CD4-positive, alpha-beta T cell (primary cell): ENCODE measurements at regions not wholly inside any gene's neighbourhood (a gene's known extent, or its start where the extent isn't known, plus 50 kb on each side); places are given as distances from the start of the nearest gene placed in this dataset.

Experiments used
- ATAC-seq: fragments of 200-7000 bp; cut with Tn5 transposase; one replicate; pipeline ENCODE4 v1.10.0; 2022; ENCODE audit warnings: mild to moderate bottlenecking; ENCODE audit not compliant: poor library complexity
- CTCF ChIA-PET: fragments of 350-600 bp; sonication (Branson Sonifier 250); formaldehyde crosslinking; loops from one replicate; lab custom pipeline; 2021; ENCODE audit warnings: antibody characterized with exemption, inconsistent platforms; lab: Charles Lee
- POLR2A ChIA-PET: fragments of 350-600 bp; sonication (Branson Sonifier 250); formaldehyde crosslinking; loops from one replicate; lab custom pipeline; 2021; ENCODE audit warnings: antibody characterized with exemption, inconsistent platforms; lab: Charles Lee
- DNase-seq, 14 experiments: peaks; one replicate each; pipeline ENCODE4 v3.0.0-alpha.2; 2013 to 2020; ENCODE audit warnings: mixed read lengths in 2 of 14
- H3K27ac ChIP-seq, 2 donors: one replicate each; pipeline versions ENCODE4 v1.5.1 to v1.7.0; 2013; ENCODE audit warnings: low read length in 2 of 2, low read depth in 1 of 2, mild to moderate bottlenecking in 1 of 2
- H3K27me3 ChIP-seq, 2 experiments: 1 replicate in 1 of 2; 2 replicates in 1 of 2; pipeline versions ENCODE4 v1.6.1 to v1.7.0; 2013; ENCODE audit warnings: low read length in 2 of 2, control low read depth in 1 of 2, mild to moderate bottlenecking in 1 of 2, moderate library complexity in 1 of 2; ENCODE audit not compliant: insufficient read depth in 2 of 2, control insufficient read depth in 1 of 2
- H3K36me3 ChIP-seq: one replicate; pipeline ENCODE4 v1.6.1; 2013; ENCODE audit warnings: low read length, control low read depth; ENCODE audit not compliant: insufficient read depth
- H3K4me1 ChIP-seq: one replicate; pipeline ENCODE4 v1.6.1; 2013; ENCODE audit warnings: low read length, control low read depth; ENCODE audit not compliant: insufficient read depth
- H3K4me3 ChIP-seq: one replicate; pipeline ENCODE4 v1.5.1; 2013; ENCODE audit warnings: mild to moderate bottlenecking, low read length, moderate library complexity
- H3K9me3 ChIP-seq, 2 experiments: 1 replicate in 1 of 2; 2 replicates in 1 of 2; pipeline versions ENCODE4 v1.6.1 to v1.7.0; 2013; ENCODE audit warnings: low read length in 2 of 2, mild to moderate bottlenecking in 2 of 2, control low read depth in 1 of 2, moderate library complexity in 1 of 2; ENCODE audit not compliant: control insufficient read depth in 1 of 2, insufficient read depth in 1 of 2
- H3K27ac Mint-ChIP-seq: one replicate; pipeline ENCODE4 v1.8.0; 2020; ENCODE audit warnings: mixed read lengths
- H3K27me3 Mint-ChIP-seq: one replicate; pipeline ENCODE4 v1.8.0; 2021; ENCODE audit warnings: mixed read lengths
- H3K36me3 Mint-ChIP-seq: one replicate; pipeline ENCODE4 v1.8.0; 2021; ENCODE audit warnings: low read depth, mixed read lengths
- H3K4me1 Mint-ChIP-seq: one replicate; pipeline ENCODE4 v1.8.0; 2021; ENCODE audit warnings: low read depth, mixed read lengths
- H3K4me3 Mint-ChIP-seq: one replicate; pipeline ENCODE4 v1.8.0; 2020; ENCODE audit warnings: mild to moderate bottlenecking, mixed read lengths
- H3K9me3 Mint-ChIP-seq: one replicate; pipeline ENCODE4 v1.8.0; 2020; ENCODE audit warnings: mixed read lengths
- intact Hi-C, 2 experiments: fragments of 100-400 bp; cut with DNase I in 1 of 2; cut with micrococcal nuclease in 1 of 2; formaldehyde crosslinking; loops; one replicate each; pipeline versions ENCODE4 v1.15.1 to v1.9.0; 2023 to 2025; cut with DNase I, micrococcal nuclease
- TF ChIP-seq, protein P1 (sequence below): fragments of 200-600 bp; IDR thresholded peaks from one replicate; pipeline ENCODE4 v1.8.0; 2022; ENCODE audit warnings: antibody characterized with exemption, mild to moderate bottlenecking

DNA sequence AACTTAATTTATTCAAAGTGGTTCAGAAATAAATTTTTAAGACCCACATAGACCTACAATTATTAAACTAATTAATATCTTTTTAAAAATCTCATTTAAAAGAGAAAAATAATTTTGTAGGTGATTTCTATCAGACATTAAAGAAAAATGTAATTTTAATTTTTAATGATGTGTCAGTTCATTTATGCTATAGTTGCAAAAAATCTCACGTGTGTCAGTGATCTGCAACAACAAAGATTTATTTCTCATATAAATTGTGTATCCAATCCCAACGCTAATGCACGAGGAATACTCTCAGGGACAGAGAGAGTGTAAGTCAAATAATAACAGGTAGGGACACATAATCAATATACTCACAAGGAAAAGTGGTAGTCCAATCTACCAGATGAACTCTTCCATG, 456.6 kb upstream of the CCDC54 start:
- Histone ChIP-seq H3K4me3 (no peak overlapping the region), H3K4me1 (no peaks in the 10 kb centered on the region), H3K27me3 (no peaks in the 10 kb centered on the region), H3K36me3 (no peaks in the 10 kb centered on the region), H3K9me3 (no peaks in the 10 kb centered on the region), H3K27ac (no peak overlapping the region)
- Mint-ChIP-seq H3K9me3 (peaks cover 2% of the 10 kb centered on the region), H3K36me3 (no peaks in the 10 kb centered on the region), H3K27ac (no peak overlapping the region), H3K4me3 (no peak overlapping the region), H3K27me3 (no peaks in the 10 kb centered on the region), H3K4me1 (no peaks in the 10 kb centered on the region)
- ChIA-PET CTCF (no interaction called here), POLR2A (no interaction called here)
- intact Hi-C loops, result no loop called here
- no peak for ATAC-seq
- TF ChIP-seq, protein P1, sequence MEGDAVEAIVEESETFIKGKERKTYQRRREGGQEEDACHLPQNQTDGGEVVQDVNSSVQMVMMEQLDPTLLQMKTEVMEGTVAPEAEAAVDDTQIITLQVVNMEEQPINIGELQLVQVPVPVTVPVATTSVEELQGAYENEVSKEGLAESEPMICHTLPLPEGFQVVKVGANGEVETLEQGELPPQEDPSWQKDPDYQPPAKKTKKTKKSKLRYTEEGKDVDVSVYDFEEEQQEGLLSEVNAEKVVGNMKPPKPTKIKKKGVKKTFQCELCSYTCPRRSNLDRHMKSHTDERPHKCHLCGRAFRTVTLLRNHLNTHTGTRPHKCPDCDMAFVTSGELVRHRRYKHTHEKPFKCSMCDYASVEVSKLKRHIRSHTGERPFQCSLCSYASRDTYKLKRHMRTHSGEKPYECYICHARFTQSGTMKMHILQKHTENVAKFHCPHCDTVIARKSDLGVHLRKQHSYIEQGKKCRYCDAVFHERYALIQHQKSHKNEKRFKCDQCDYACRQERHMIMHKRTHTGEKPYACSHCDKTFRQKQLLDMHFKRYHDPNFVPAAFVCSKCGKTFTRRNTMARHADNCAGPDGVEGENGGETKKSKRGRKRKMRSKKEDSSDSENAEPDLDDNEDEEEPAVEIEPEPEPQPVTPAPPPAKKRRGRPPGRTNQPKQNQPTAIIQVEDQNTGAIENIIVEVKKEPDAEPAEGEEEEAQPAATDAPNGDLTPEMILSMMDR, result no peak
- DNase-seq, result no peak

DNA sequence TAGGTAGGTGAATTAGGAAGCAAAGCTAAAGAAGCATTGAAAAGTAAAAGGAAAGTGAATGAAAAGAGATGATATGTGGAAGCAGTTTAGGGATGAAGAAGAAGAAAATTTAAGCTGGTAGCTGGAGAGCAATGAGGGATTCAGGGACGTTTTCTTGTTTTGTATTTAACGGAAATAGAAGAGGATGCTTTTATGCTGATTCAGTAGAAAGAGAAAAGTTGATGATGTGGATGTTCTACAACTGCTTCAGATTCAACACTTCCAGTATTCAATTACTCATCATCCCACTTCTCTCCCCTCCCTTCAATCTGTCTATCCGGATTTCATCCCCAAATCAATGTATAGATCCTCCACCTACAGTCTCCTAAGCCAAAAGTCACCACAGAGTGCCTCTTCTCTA, 448.2 kb upstream of the CCDC54 start:
- no peaks in the 10 kb centered on the region for H3K9me3 Mint-ChIP-seq
- TF ChIP-seq, protein P1, result no peak
- POLR2A ChIA-PET, result no interaction called here
- ATAC-seq, result no peak
- no peaks in the 10 kb centered on the region for H3K27me3 Mint-ChIP-seq
- Histone ChIP-seq H3K9me3 (no peaks in the 10 kb centered on the region), H3K4me3 (no peak overlapping the region), H3K36me3 (no peaks in the 10 kb centered on the region), H3K27ac (no peak overlapping the region), H3K4me1 (no peaks in the 10 kb centered on the region), H3K27me3 (no peaks in the 10 kb centered on the region)
- no peak for DNase-seq
- CTCF ChIA-PET, result no interaction called here
- H3K36me3 Mint-ChIP-seq, result no peaks in the 10 kb centered on the region
- no peaks in the 10 kb centered on the region for H3K4me1 Mint-ChIP-seq
- intact Hi-C loops, result no loop called here
- no peak overlapping the region for H3K27ac Mint-ChIP-seq
- no peak overlapping the region for H3K4me3 Mint-ChIP-seq

DNA sequence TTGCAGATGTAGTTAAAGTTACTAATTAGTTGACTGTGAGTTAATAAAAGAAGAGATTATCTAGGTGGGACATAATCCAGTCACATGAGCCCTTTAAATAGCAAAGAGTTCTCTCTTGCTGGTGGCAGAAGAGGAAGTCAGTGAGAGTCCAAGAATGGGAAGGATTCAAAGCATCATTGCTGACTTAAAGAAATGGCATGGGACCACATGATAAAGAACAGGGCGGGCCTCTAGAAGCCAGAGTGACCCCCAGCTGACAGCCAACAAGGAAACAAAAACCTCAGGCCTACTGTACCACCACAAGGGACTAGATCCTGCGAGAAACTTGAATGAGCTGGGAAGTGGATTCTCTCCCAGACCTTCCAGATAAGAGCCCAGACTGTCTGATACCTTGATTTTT, 447.2 kb upstream of the CCDC54 start:
- no peaks in the 10 kb centered on the region for H3K9me3 Mint-ChIP-seq
- Histone ChIP-seq H3K4me3 (no peak overlapping the region), H3K27ac (no peak overlapping the region), H3K36me3 (no peaks in the 10 kb centered on the region), H3K27me3 (no peaks in the 10 kb centered on the region), H3K4me1 (no peaks in the 10 kb centered on the region), H3K9me3 (no peaks in the 10 kb centered on the region)
- CTCF ChIA-PET, result no interaction called here
- H3K4me3 Mint-ChIP-seq, result no peak overlapping the region
- H3K4me1 Mint-ChIP-seq, result no peaks in the 10 kb centered on the region
- no peak for ATAC-seq
- no peaks in the 10 kb centered on the region for H3K36me3 Mint-ChIP-seq
- TF ChIP-seq, protein P1, result no peak
- POLR2A ChIA-PET, result no interaction called here
- no peaks in the 10 kb centered on the region for H3K27me3 Mint-ChIP-seq
- H3K27ac Mint-ChIP-seq, result no peak overlapping the region
- intact Hi-C loops, result no loop called here
- no peak for DNase-seq
